T-helper 1 cell treated with Interleukin-12 subunit alpha and Interleukin-12 subunit beta and Interleukin-4 antibody, amounts not matched to agents 30 μg/mL and 1 μg/mL, for 36 hours (primary cell): ENCODE measurements at regions not wholly inside any gene's neighbourhood (a gene's known extent, or its start where the extent isn't known, plus 50 kb on each side); places are given as distances from the start of the nearest gene placed in this dataset.
"Not testable (repeated sequence)": the region's sequence is repeated elsewhere in the genome, so short reads cannot be mapped to it uniquely, and the experiment has no call there.

Experiments used
- H3K27ac Mint-ChIP-seq: one replicate; pipeline ENCODE4 v1.8.0; 2021; ENCODE audit warnings: mild to moderate bottlenecking, mixed read lengths
- H3K27me3 Mint-ChIP-seq: one replicate; pipeline ENCODE4 v1.8.0; 2021; ENCODE audit warnings: low read depth, mixed read lengths
- H3K36me3 Mint-ChIP-seq: one replicate; pipeline ENCODE4 v1.8.0; 2021; ENCODE audit warnings: low read depth, mixed read lengths
- H3K4me1 Mint-ChIP-seq: one replicate; pipeline ENCODE4 v1.8.0; 2021; ENCODE audit warnings: low read depth, mixed read lengths
- H3K4me3 Mint-ChIP-seq: one replicate; pipeline ENCODE4 v1.8.0; 2021; ENCODE audit warnings: mild to moderate bottlenecking, moderate library complexity, mixed read lengths
- H3K9me3 Mint-ChIP-seq: one replicate; pipeline ENCODE4 v1.8.0; 2021; ENCODE audit warnings: mixed read lengths

GRCh38 chr6:156260815-156261214 lies 516.4 kb upstream of the ARID1B start:
- Mint-ChIP-seq H3K36me3 (no peaks in the 10 kb centered on the region), H3K4me1 (peaks cover 2% of the 10 kb centered on the region), H3K27me3 (no peaks in the 10 kb centered on the region), H3K4me3 (no peak overlapping the region), H3K9me3 (peaks cover 3% of the 10 kb centered on the region), H3K27ac (no peak overlapping the region)

GRCh38 chr6:156258981-156259380 lies 518.2 kb upstream of the ARID1B start:
- no peak overlapping the region for H3K4me3 Mint-ChIP-seq
- H3K9me3 Mint-ChIP-seq = peaks cover 3% of the 10 kb centered on the region
- no peak overlapping the region for H3K27ac Mint-ChIP-seq
- H3K27me3 Mint-ChIP-seq = no peaks in the 10 kb centered on the region
- no peaks in the 10 kb centered on the region for H3K36me3 Mint-ChIP-seq
- peaks cover 2% of the 10 kb centered on the region for H3K4me1 Mint-ChIP-seq

GRCh38 chr6:156256161-156256560 lies 521.0 kb upstream of the ARID1B start:
- H3K4me1 Mint-ChIP-seq = peaks cover 2% of the 10 kb centered on the region
- H3K27me3 Mint-ChIP-seq = no peaks in the 10 kb centered on the region
- no peak overlapping the region for H3K4me3 Mint-ChIP-seq
- H3K27ac Mint-ChIP-seq = no peak overlapping the region
- peaks cover 16% of the 10 kb centered on the region for H3K9me3 Mint-ChIP-seq
- peaks cover 4% of the 10 kb centered on the region for H3K36me3 Mint-ChIP-seq

DNA sequence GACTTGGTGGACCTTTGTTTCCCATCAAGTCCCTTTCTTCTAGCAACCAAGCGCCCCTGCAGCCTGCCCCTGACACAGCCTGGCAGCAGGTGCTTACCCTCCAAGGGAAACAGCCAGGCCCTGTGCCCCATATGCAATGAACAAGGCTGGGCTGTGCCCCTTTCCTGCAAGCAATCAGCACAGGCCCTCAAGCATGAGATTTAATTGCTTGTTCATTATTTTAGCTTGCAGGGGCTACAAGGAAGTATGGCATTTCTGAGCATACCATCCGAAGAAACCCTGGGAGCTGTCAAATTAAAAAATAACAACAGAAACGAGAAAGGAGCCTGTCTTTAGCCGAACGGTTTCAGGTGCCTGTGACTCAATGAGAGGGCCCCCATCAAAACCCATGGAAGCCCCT lies 522.9 kb upstream of the ARID1B start:
- no peak overlapping the region for H3K4me3 Mint-ChIP-seq
- peaks cover 8% of the 10 kb centered on the region for H3K36me3 Mint-ChIP-seq
- peaks cover 22% of the 10 kb centered on the region for H3K9me3 Mint-ChIP-seq
- H3K27me3 Mint-ChIP-seq = no peaks in the 10 kb centered on the region
- H3K4me1 Mint-ChIP-seq = peaks cover 8% of the 10 kb centered on the region
- no peak overlapping the region for H3K27ac Mint-ChIP-seq

- H3K4me1 Mint-ChIP-seq = peaks cover 8% of the 10 kb centered on the region
- H3K36me3 Mint-ChIP-seq = peaks cover 8% of the 10 kb centered on the region
- H3K27me3 Mint-ChIP-seq = no peaks in the 10 kb centered on the region
Observed at GRCh38 chr6:156250593-156250992, 526.6 kb upstream of the ARID1B start.

DNA sequence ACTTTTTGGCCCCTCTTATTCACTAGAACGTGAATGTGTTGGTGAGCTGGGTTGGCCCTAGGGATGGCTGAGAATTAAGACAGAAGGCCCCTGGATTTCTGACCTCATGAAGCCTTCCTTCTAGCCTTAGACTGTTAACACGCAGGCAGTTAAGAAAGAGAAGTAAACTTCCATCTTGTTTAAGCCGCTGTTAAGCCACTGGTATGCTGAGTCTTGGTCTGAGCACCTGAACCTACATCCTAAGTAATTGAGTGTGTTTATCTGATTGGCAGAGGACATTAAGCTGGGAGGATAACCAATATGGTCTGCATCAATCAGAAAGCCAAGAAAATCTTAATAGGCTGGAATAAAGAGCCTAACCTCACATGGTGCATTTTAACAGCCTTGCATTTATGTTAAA lies 535.0 kb upstream of the ARID1B start:
- no peaks in the 10 kb centered on the region for H3K36me3 Mint-ChIP-seq
- peaks cover 3% of the 10 kb centered on the region for H3K9me3 Mint-ChIP-seq
- H3K27me3 Mint-ChIP-seq = no peaks in the 10 kb centered on the region
- H3K27ac Mint-ChIP-seq = no peak overlapping the region
- H3K4me3 Mint-ChIP-seq = no peak overlapping the region
- no peaks in the 10 kb centered on the region for H3K4me1 Mint-ChIP-seq

More at GRCh38 chr6:156250593-156250992, 526.6 kb upstream of the ARID1B start:
- peaks cover 25% of the 10 kb centered on the region for H3K9me3 Mint-ChIP-seq
- H3K27ac Mint-ChIP-seq = no peak overlapping the region
- H3K4me3 Mint-ChIP-seq = no peak overlapping the region

DNA sequence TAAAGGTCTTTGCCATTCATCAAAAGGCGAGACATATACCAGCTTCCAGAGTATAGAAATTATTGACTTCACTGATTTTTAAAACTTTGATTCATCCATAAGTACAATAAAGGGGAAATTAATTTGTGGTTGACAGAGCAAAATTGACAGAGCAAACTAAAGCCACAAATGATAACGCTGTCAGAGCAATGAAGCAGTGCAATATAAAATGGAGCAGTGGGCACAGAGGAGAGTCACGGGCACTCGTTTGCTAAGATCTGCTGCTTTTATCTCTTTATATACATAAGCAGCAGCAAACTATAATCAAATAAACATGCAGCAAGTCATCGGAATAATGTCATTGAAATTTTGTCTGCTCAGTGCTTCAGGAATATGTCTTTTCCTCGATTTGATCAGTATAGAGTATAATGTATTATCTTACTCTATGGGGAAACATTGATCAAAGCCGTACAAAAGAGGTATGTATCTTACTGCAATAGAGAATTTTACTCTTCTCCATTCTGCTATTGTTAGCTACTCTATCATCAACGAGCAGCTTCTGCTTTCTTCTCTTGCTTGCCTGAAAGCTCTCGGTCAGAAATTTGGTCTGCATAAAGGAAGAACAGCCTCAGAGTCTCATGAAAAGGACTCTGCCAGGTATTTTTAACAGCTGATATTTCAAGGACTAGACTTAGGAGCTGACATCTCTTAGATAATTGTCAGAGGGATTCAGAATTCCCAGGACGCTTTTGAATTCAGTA lies 546.0 kb upstream of the ARID1B start:
- no peak overlapping the region for H3K27ac Mint-ChIP-seq
- no peaks in the 10 kb centered on the region for H3K36me3 Mint-ChIP-seq
- H3K4me3 Mint-ChIP-seq = no peak overlapping the region
- no peaks in the 10 kb centered on the region for H3K27me3 Mint-ChIP-seq
- H3K4me1 Mint-ChIP-seq = no peaks in the 10 kb centered on the region
- H3K9me3 Mint-ChIP-seq = no peaks in the 10 kb centered on the region

GRCh38 chr6:156219973-156220372 lies 557.2 kb upstream of the ARID1B start:
- no peaks in the 10 kb centered on the region for H3K36me3 Mint-ChIP-seq
- no peaks in the 10 kb centered on the region for H3K27me3 Mint-ChIP-seq
- H3K4me3 Mint-ChIP-seq = no peak overlapping the region
- peaks cover 8% of the 10 kb centered on the region for H3K9me3 Mint-ChIP-seq
- H3K4me1 Mint-ChIP-seq = no peaks in the 10 kb centered on the region
- H3K27ac Mint-ChIP-seq = no peak overlapping the region

DNA sequence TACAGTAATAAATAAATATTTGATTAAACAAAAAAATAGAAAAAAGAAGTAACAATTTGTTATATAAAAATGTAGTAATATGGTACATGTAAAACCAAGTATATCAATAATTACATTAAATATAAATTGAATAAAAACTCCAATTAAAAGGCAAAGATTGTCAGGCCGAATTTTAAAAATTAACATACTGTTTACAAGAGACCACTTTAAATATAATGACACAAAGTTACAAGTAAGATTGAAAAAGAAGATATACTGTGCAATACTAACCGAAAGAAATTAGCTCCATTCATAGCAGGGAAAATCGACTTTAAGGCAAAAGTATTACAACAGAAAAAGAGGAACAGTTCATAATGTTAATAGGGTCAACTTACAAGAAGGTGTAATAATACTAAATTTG lies 571.5 kb upstream of the ARID1B start:
- no peaks in the 10 kb centered on the region for H3K27me3 Mint-ChIP-seq
- H3K9me3 Mint-ChIP-seq = peaks cover 24% of the 10 kb centered on the region
- H3K36me3 Mint-ChIP-seq = peaks cover 2% of the 10 kb centered on the region
- H3K4me3 Mint-ChIP-seq = no peak overlapping the region
- H3K4me1 Mint-ChIP-seq = no peaks in the 10 kb centered on the region
- no peak overlapping the region for H3K27ac Mint-ChIP-seq

DNA sequence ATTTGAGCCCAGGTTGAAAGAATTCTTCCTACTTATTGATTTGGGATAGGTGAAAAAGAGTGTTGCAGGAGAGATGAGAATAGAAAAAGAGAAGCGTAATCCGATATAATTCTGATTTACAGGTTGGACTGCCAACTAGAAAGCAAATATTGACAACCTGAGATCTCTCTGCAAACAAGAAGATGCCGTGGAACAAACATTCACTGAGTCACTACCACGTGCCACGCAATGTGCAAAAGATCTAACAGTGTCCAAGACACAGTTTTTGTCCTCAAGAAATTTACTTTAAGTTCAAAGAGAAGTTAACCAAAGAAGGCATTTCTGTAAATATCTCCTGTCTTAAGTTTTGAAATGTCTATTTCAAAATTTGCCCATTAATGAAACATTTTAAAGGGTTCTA lies 578.0 kb upstream of the ARID1B start:
- H3K4me1 Mint-ChIP-seq = peaks cover 16% of the 10 kb centered on the region
- peaks cover 4% of the 10 kb centered on the region for H3K9me3 Mint-ChIP-seq
- no peak overlapping the region for H3K4me3 Mint-ChIP-seq
- no peaks in the 10 kb centered on the region for H3K36me3 Mint-ChIP-seq
- no peak overlapping the region for H3K27ac Mint-ChIP-seq
- no peaks in the 10 kb centered on the region for H3K27me3 Mint-ChIP-seq

- Mint-ChIP-seq H3K4me1 (peaks cover 16% of the 10 kb centered on the region), H3K27ac (no peak overlapping the region), H3K4me3 (no peak overlapping the region)
Observed at GRCh38 chr6:156197513-156197912, 579.7 kb upstream of the ARID1B start.

GRCh38 chr6:156194981-156195380 lies 582.2 kb upstream of the ARID1B start:
- Mint-ChIP-seq H3K4me3 (no peak overlapping the region), H3K27me3 (no peaks in the 10 kb centered on the region), H3K36me3 (no peaks in the 10 kb centered on the region), H3K27ac (no peak overlapping the region), H3K4me1 (peaks cover 23% of the 10 kb centered on the region), H3K9me3 (peaks cover 4% of the 10 kb centered on the region)

More at GRCh38 chr6:156197513-156197912, 579.7 kb upstream of the ARID1B start:
- Mint-ChIP-seq H3K27me3 (no peaks in the 10 kb centered on the region), H3K9me3 (peaks cover 4% of the 10 kb centered on the region), H3K36me3 (no peaks in the 10 kb centered on the region)

GRCh38 chr6:156193381-156193780 lies 583.8 kb upstream of the ARID1B start:
- no peak overlapping the region for H3K27ac Mint-ChIP-seq
- H3K27me3 Mint-ChIP-seq = no peaks in the 10 kb centered on the region
- H3K4me3 Mint-ChIP-seq = no peak overlapping the region
- H3K4me1 Mint-ChIP-seq = peaks cover 21% of the 10 kb centered on the region
- no peaks in the 10 kb centered on the region for H3K36me3 Mint-ChIP-seq
- peaks cover 4% of the 10 kb centered on the region for H3K9me3 Mint-ChIP-seq

DNA sequence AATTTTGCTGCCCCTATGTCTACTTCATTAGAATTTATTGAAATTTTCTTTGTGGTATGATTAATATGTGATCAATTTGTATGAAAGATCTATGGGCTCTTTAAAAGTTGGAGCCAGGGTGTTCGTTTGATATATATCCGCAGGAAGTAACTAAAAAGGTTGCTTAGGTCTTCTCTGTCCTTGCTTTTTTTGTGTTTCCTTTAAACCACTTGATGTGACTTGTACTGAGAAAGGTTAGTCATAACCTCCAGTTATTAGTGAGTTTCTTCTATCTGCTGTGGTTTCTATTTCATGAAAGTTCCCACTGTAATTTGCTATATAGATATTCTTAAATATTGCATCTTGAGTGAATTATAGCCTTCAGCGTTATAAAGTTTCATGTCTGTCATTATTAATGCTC lies 585.3 kb upstream of the ARID1B start:
- Mint-ChIP-seq H3K4me3 (peak overlapping the region; percentile 18), H3K9me3 (peaks cover 4% of the 10 kb centered on the region), H3K27ac (no peak overlapping the region), H3K4me1 (peaks cover 9% of the 10 kb centered on the region), H3K27me3 (no peaks in the 10 kb centered on the region), H3K36me3 (no peaks in the 10 kb centered on the region)

DNA sequence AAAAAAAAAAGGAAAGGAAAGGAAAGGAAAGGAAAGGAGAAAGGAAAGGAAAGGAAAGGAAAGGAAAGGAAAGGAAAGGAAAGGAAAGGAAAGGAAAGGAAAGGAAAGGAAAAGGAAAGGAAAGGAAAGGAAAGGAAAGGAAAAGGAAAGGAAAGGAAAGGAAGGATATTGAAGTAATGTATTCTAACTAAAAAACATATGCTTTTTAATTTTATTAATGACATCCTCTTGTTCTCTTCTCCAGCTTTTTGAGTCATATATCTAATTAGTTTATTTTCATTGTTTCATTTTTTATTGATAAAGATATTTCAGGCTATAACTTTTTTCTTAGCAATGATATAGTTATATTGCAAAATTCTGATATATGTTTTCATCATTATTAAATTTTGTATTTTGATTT lies 585.8 kb upstream of the ARID1B start:
- H3K27me3 Mint-ChIP-seq, H3K27ac Mint-ChIP-seq, H3K36me3 Mint-ChIP-seq, H3K4me1 Mint-ChIP-seq, H3K9me3 Mint-ChIP-seq, H3K4me3 Mint-ChIP-seq: not testable (repeated sequence)

DNA sequence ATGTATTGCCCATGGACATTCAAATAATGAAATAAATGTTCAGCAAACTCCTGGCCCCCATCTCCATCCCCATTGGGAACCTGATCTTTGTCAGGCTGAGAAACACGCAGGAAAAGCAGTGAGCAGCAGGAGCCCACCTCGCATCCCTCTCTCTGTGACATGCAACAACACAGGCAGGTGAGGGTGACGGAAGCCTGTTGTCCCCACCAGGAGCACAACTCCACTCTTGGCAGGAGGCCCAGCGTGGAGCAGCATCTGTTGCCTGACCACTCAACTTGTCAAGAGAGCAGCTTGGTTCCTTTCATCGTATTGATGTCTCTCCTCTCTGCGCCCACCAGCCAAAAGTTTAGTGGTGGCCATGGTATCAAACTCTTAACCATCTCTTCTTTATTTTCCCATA lies 586.9 kb upstream of the ARID1B start:
- peaks cover 7% of the 10 kb centered on the region for H3K4me1 Mint-ChIP-seq

More for the DNA sequence above, 586.9 kb upstream of the ARID1B start:
- Mint-ChIP-seq H3K9me3 (peaks cover 4% of the 10 kb centered on the region), H3K36me3 (no peaks in the 10 kb centered on the region), H3K27me3 (no peaks in the 10 kb centered on the region), H3K4me3 (no peak overlapping the region), H3K27ac (no peak overlapping the region)
